NT2/D1 (cell line): ENCODE measurements at regions not wholly inside any gene's neighbourhood (a gene's known extent, or its start where the extent isn't known, plus 50 kb on each side); places are given as distances from the start of the nearest gene placed in this dataset.

Experiments
- DNase-seq: peaks from one replicate; pipeline ENCODE4 v3.0.0-alpha.2; 2011; ENCODE audit warnings: low read depth, low spot score
- H3K27me3 ChIP-seq: 2 replicates; pipeline ENCODE4 v1.6.0; 2011; ENCODE audit warnings: mild to moderate bottlenecking; ENCODE audit not compliant: insufficient read length, insufficient read depth
- H3K36me3 ChIP-seq: 2 replicates; pipeline ENCODE4 v1.6.1; 2011; ENCODE audit warnings: mild to moderate bottlenecking, low read length, mixed read lengths; ENCODE audit not compliant: insufficient read depth, insufficient read length
- H3K4me1 ChIP-seq: 2 replicates; pipeline ENCODE4 v1.5.1; 2011; ENCODE audit not compliant: insufficient read depth, insufficient read length
- H3K4me3 ChIP-seq: 2 replicates; pipeline ENCODE4 v1.5.1; 2011; ENCODE audit warnings: low read depth; ENCODE audit not compliant: insufficient read length
- H3K9ac ChIP-seq: 2 replicates; pipeline ENCODE4 v1.6.0; 2011; ENCODE audit warnings: low read depth; ENCODE audit not compliant: insufficient read length
- H3K9me3 ChIP-seq: 2 replicates; pipeline ENCODE4 v1.5.1; 2011; ENCODE audit warnings: mild to moderate bottlenecking, low read length; ENCODE audit not compliant: insufficient read depth
- SUZ12 ChIP-seq: IDR thresholded peaks from 2 replicates; pipeline ENCODE4 v1.6.1; 2011; ENCODE audit not compliant: insufficient read length, insufficient read depth; ENCODE audit errors: extremely low read depth
- YY1 ChIP-seq: IDR thresholded peaks from 2 replicates; pipeline ENCODE4 v1.6.1; 2011; ENCODE audit not compliant: insufficient read length, insufficient read depth
- ZNF274 ChIP-seq: IDR thresholded peaks from 2 replicates; pipeline ENCODE4 v1.6.1; 2011; ENCODE audit warnings: mild to moderate bottlenecking, low read depth, low read length

GRCh38 chr11:115665958-115666357 is 161.7 kb upstream of the CADM1 start:
- Histone ChIP-seq H3K27me3 (peaks cover 38% of the 10 kb centered on the region), H3K9me3 (no peaks in the 10 kb centered on the region), H3K4me3 (no peak overlapping the region)

DNA sequence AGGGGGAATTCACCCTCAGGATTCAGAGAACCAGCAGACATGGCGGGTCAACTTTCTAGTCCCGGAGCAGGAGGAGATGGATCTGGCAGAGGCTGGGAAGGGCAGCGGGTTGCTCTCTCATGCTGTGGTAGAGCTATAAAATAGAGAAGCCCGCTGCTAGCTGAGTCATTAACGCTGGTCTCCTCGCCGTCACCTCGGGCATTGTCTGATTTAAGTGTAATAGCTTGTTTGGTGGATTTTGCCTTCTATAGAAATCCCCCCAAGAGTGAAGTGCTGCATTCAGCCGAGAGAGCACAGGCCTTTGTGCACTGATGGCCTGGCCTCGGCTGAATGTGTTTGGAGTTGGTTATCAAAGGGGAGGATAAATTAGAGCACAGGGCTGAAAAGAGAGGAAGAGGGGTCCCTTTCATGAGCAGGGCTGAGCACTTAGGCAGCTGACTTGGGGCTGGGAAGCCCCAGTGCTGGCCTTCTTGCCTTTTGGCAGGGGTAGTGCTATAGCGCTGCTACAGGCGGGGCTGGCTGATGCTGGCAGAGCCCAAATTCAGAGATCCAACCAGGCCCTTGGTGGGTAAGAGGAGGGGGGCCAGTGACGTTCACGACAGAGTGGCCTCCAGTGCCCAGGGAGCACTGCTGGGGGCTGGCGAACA is 161.1 kb upstream of the CADM1 start:
- Histone ChIP-seq H3K9ac (no peak overlapping the region), H3K27me3 (peaks cover 41% of the 10 kb centered on the region), H3K4me3 (no peak overlapping the region), H3K9me3 (no peaks in the 10 kb centered on the region), H3K36me3 (no peaks in the 10 kb centered on the region), H3K4me1 (no peaks in the 10 kb centered on the region)
- TF ChIP-seq ZNF274, result no peak
- no peak for TF ChIP-seq SUZ12
- no peak for TF ChIP-seq YY1
- DNase-seq, result peak; percentile 49

More at GRCh38 chr11:115665958-115666357, 161.7 kb upstream of the CADM1 start:
- no peak for TF ChIP-seq ZNF274
- TF ChIP-seq YY1, result no peak
- TF ChIP-seq SUZ12, result no peak
- no peaks in the 10 kb centered on the region for H3K4me1 ChIP-seq
- DNase-seq, result no peak
- no peaks in the 10 kb centered on the region for H3K36me3 ChIP-seq
- no peak overlapping the region for H3K9ac ChIP-seq

- Histone ChIP-seq H3K9me3 (no peaks in the 10 kb centered on the region), H3K4me3 (no peak overlapping the region), H3K9ac (no peak overlapping the region), H3K27me3 (peaks cover 49% of the 10 kb centered on the region), H3K36me3 (no peaks in the 10 kb centered on the region), H3K4me1 (no peaks in the 10 kb centered on the region)
- DNase-seq, result no peak
- TF ChIP-seq YY1 (no peak), ZNF274 (no peak), SUZ12 (no peak)
Observed at GRCh38 chr11:115664313-115664712, 160.1 kb upstream of the CADM1 start.

GRCh38 chr11:115663790-115664189 is 159.6 kb upstream of the CADM1 start:
- DNase-seq, result no peak
- Histone ChIP-seq H3K9ac (no peak overlapping the region), H3K36me3 (no peaks in the 10 kb centered on the region), H3K4me1 (peaks cover 3% of the 10 kb centered on the region), H3K27me3 (peaks cover 54% of the 10 kb centered on the region), H3K4me3 (no peak overlapping the region), H3K9me3 (no peaks in the 10 kb centered on the region)
- no peak for TF ChIP-seq YY1
- TF ChIP-seq ZNF274, result no peak
- no peak for TF ChIP-seq SUZ12

DNA sequence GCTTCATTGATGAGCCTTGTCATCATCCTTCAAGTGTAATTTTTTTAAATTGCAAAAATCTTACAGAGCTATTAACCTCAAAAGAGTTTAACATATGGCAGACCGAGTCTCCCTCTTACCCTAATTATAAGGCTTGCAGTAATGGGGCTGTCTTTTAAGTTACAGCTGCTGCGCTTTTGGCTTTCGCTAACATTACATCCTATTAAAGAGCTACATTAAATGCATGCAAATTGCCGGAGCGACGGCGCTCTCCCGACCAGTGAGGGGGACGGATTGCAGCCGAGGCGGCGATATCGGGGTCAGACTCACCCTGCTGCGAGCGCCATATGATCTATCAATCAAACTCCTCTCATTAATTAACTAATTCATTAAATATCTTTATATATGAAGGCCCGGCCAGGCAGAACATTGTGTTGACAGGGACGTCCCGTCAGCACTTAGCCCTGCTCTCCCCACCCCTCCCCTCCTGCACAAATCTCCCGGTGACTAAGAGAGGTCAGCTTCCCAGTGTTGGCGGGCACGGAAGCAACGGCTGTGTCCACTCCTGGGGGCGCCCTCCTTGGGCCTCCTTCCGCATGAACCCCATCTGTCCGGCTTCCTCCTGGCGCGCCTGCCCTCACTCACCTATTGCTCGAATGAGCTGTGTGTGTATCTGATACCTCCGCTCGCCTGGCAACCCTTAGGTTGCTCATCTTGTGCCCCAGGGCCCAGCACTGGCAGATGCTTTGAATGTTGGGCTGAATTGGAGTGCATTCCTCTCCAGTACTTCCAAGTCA is 156.0 kb upstream of the CADM1 start:
- Histone ChIP-seq H3K36me3 (no peaks in the 10 kb centered on the region), H3K4me3 (peak overlapping the region; percentile 46), H3K9me3 (0 out of 2 replicates have a peak, but pooled peaks cover 9% of the 10 kb centered on the region), H3K27me3 (peaks cover 72% of the 10 kb centered on the region), H3K9ac (peak overlapping the region; percentile 76), H3K4me1 (peaks cover 5% of the 10 kb centered on the region)
- no peak for TF ChIP-seq YY1
- TF ChIP-seq ZNF274, result no peak
- TF ChIP-seq SUZ12, result no peak
- no peak for DNase-seq

- TF ChIP-seq YY1 (no peak), ZNF274 (no peak), SUZ12 (no peak)
- H3K9ac ChIP-seq, result peak overlapping the region; percentile 76
- no peak for DNase-seq
- peaks cover 5% of the 10 kb centered on the region for H3K4me1 ChIP-seq
- 0 out of 2 replicates have a peak, but pooled peaks cover 9% of the 10 kb centered on the region for H3K9me3 ChIP-seq
- peak overlapping the region; percentile 46 for H3K4me3 ChIP-seq
- H3K27me3 ChIP-seq, result peaks cover 75% of the 10 kb centered on the region
- H3K36me3 ChIP-seq, result no peaks in the 10 kb centered on the region
Observed at GRCh38 chr11:115659061-115659963, 155.1 kb upstream of the CADM1 start.
